ENCODE measurements at regions not wholly inside any gene's neighbourhood (a gene's known extent, or its start where the extent isn't known, plus 50 kb on each side); places are given as distances from the start of the nearest gene placed in this dataset.
"Not testable (repeated sequence)": the region's sequence is repeated elsewhere in the genome, so short reads cannot be mapped to it uniquely, and the experiment has no call there.

DNA sequence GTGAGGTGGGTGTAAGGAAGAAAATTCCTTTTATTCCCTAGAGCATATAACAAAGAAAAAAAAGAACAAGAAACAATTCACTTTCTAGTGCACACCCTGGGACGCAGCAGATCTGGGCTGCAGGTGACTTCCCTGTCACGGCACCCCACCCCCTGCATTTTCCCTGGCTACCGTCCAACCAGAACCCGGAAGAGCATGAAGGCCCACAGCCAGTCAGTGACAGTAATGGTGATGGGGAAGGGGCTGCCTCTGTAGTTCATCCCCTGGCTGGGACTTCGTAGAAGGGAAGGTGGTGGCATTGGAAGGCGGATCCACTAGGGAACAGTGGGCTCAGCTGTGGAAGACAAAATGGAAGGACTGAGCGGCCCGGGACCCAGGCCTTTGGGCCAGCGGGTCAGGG, 236.7 kb downstream of the BUB3 start:
- H3K36me3 ChIP-seq (ENCODE audit: low read depth): no peaks in the 10 kb centered on the region
- H3K4me3 ChIP-seq (ENCODE audit: severe bottlenecking): no peak overlapping the region
- H3K27ac ChIP-seq (ENCODE audit: poor library complexity, severe bottlenecking): no peak overlapping the region
- H3K27me3 ChIP-seq (ENCODE audit: insufficient read depth, poor library complexity, severe bottlenecking): no peaks in the 10 kb centered on the region
- TF ChIP-seq CTCF (IDR thresholded peaks at IDR 0.05; ENCODE audit: poor library complexity, severe bottlenecking): no peak
- no peaks in the 10 kb centered on the region for H3K9me3 ChIP-seq (ENCODE audit: severe bottlenecking)
- ATAC-seq (ENCODE audit: low read depth): no peak
- DNase-seq (ENCODE audit: low spot score): no peak
- H3K4me1 ChIP-seq (ENCODE audit: insufficient read depth, poor library complexity, severe bottlenecking): no peaks in the 10 kb centered on the region

DNA sequence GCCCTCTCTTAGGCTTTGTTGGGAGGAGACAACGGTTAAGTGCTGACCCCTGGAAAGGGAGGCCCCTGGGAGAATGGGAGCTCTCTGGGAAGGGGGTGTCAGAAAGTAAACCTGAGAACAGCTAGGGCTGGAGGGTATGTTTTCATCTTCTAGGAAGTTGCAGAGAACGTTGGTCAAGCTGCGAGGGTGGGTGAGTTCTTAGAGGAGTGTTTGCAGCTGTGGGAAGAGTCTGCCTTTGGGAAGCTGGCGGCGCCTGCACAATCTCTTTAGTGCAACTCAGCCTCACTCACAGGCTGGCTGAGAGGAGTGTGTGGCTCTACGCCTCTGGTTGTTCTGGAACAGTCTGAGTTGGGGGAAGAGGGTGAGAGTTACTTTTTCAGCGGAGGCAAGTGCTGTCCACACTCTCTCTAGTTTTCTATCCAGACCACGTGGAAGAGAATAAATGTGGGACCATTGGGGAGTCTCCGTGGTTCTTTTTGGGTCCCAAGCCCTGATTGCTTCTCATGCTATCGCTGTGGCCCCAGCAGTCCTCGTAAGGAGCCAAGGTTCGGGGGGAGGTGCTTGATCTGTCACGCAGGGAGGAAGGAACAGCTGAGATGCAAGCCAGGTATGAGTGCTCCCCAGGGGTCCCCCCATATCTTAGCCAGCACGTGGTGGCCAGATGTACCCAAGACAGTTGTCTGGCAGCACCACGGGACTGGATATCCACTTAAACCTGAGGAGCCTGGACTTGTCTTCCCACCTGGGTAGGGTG, 237.2 kb downstream of the BUB3 start:
- Histone ChIP-seq H3K4me3 (ENCODE audit: severe bottlenecking) (no peak overlapping the region), H3K9me3 (ENCODE audit: severe bottlenecking) (no peaks in the 10 kb centered on the region), H3K27ac (ENCODE audit: poor library complexity, severe bottlenecking) (no peak overlapping the region), H3K36me3 (ENCODE audit: low read depth) (no peaks in the 10 kb centered on the region), H3K27me3 (ENCODE audit: insufficient read depth, poor library complexity, severe bottlenecking) (no peaks in the 10 kb centered on the region), H3K4me1 (ENCODE audit: insufficient read depth, poor library complexity, severe bottlenecking) (no peaks in the 10 kb centered on the region)
- DNase-seq (ENCODE audit: low spot score) (no peak), ATAC-seq (ENCODE audit: low read depth) (no peak)
- no peak for TF ChIP-seq CTCF (IDR thresholded peaks at IDR 0.05; ENCODE audit: poor library complexity, severe bottlenecking)

DNA sequence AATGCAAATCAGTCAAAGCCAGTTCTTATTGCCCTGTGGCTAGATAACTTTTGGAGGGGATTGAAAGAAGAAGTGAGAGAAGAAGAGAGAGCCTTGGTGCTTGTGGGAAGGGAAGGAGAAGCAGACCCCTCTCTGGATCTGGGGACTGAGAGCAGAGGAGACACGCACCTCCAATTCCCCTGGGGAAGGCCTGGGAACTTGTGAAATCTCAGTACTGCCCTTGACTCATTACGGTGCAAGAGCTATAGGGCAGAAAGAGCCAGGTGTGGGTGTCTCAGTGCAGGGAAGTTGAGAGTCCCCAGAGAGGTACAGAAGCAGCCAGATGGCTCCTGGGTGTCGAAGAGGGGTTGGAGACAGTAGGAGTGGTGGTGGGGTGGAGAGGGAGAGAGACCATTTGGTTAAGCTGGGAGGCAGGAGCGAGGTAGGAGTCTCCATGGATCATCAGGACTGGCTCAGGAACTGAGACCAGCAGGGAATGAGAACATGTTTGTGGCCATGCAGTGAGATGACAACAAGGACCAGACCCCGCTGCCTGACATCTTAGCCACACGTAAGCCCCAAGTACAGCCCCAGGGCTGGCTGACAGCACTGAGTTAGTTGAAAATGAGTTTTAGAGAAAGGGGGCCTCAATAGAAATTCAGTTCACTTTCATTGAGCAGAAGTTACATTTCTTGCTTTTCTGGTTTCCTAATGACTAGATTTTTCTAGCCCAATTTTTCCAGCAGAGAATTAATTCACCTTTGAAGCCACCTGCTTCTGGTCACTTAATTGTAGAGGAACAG, 238.2 kb downstream of the BUB3 start:
- Histone ChIP-seq H3K36me3 (ENCODE audit: low read depth) (no peaks in the 10 kb centered on the region), H3K4me1 (ENCODE audit: insufficient read depth, poor library complexity, severe bottlenecking) (no peaks in the 10 kb centered on the region), H3K27ac (ENCODE audit: poor library complexity, severe bottlenecking) (no peak overlapping the region), H3K27me3 (ENCODE audit: insufficient read depth, poor library complexity, severe bottlenecking) (no peaks in the 10 kb centered on the region), H3K9me3 (ENCODE audit: severe bottlenecking) (no peaks in the 10 kb centered on the region), H3K4me3 (ENCODE audit: severe bottlenecking) (no peak overlapping the region)
- ATAC-seq (ENCODE audit: low read depth): no peak
- no peak for DNase-seq (ENCODE audit: low spot score)
- TF ChIP-seq CTCF (IDR thresholded peaks at IDR 0.05; ENCODE audit: poor library complexity, severe bottlenecking): no peak

GRCh38 chr10:123393170-123393569, 239.0 kb downstream of the BUB3 start:
- Histone ChIP-seq H3K4me3 (ENCODE audit: severe bottlenecking) (no peak overlapping the region), H3K9me3 (ENCODE audit: severe bottlenecking) (no peaks in the 10 kb centered on the region), H3K36me3 (ENCODE audit: low read depth) (no peaks in the 10 kb centered on the region), H3K4me1 (ENCODE audit: insufficient read depth, poor library complexity, severe bottlenecking) (no peaks in the 10 kb centered on the region), H3K27me3 (ENCODE audit: insufficient read depth, poor library complexity, severe bottlenecking) (no peaks in the 10 kb centered on the region), H3K27ac (ENCODE audit: poor library complexity, severe bottlenecking) (no peak overlapping the region)
- no peak for TF ChIP-seq CTCF (IDR thresholded peaks at IDR 0.05; ENCODE audit: poor library complexity, severe bottlenecking)
- DNase-seq (ENCODE audit: low spot score): no peak
- no peak for ATAC-seq (ENCODE audit: low read depth)

GRCh38 chr10:123394382-123394781, 240.2 kb downstream of the BUB3 start:
- Histone ChIP-seq H3K9me3 (ENCODE audit: severe bottlenecking) (no peaks in the 10 kb centered on the region), H3K27ac (ENCODE audit: poor library complexity, severe bottlenecking) (no peak overlapping the region), H3K36me3 (ENCODE audit: low read depth) (no peaks in the 10 kb centered on the region), H3K4me1 (ENCODE audit: insufficient read depth, poor library complexity, severe bottlenecking) (no peaks in the 10 kb centered on the region), H3K4me3 (ENCODE audit: severe bottlenecking) (no peak overlapping the region), H3K27me3 (ENCODE audit: insufficient read depth, poor library complexity, severe bottlenecking) (no peaks in the 10 kb centered on the region)
- no peak for TF ChIP-seq CTCF (IDR thresholded peaks at IDR 0.05; ENCODE audit: poor library complexity, severe bottlenecking)
- no peak for ATAC-seq (ENCODE audit: low read depth)
- no peak for DNase-seq (ENCODE audit: low spot score)

- not testable (repeated sequence) for H3K27ac ChIP-seq (ENCODE audit: poor library complexity, severe bottlenecking); ATAC-seq (ENCODE audit: low read depth); H3K4me1 ChIP-seq (ENCODE audit: insufficient read depth, poor library complexity, severe bottlenecking)
These were observed 241.0 kb downstream of the BUB3 start for GRCh38 chr10:123395234-123395633.

More at GRCh38 chr10:123395234-123395633, 241.0 kb downstream of the BUB3 start:
- not testable (repeated sequence) for H3K9me3 ChIP-seq (ENCODE audit: severe bottlenecking); H3K4me3 ChIP-seq (ENCODE audit: severe bottlenecking); H3K27me3 ChIP-seq (ENCODE audit: insufficient read depth, poor library complexity, severe bottlenecking); DNase-seq (ENCODE audit: low spot score); H3K36me3 ChIP-seq (ENCODE audit: low read depth)
